GM21526 (cell line): ENCODE measurements at regions not wholly inside any gene's neighbourhood (a gene's known extent, or its start where the extent isn't known, plus 50 kb on each side); places are given as distances from the start of the nearest gene placed in this dataset.
"Not testable (repeated sequence)": the region's sequence is repeated elsewhere in the genome, so short reads cannot be mapped to it uniquely, and the experiment has no call there.

ENCODE experiments used
- ATAC-seq: cut with Tn5 transposase; IDR thresholded peaks from one replicate; pipeline ENCODE4 v1.9.1; 2021; ENCODE audit warnings: moderate library complexity; ENCODE audit not compliant: unreplicated experiment, low FRiP score

- no peak for ATAC-seq
These were observed 377.0 kb downstream of the IPMK start for GRCh38 chr10:57890691-57891090.

- ATAC-seq = not testable (repeated sequence)
These were observed 382.1 kb downstream of the IPMK start for GRCh38 chr10:57885618-57885968.

- ATAC-seq = no peak
These were observed 382.6 kb downstream of the IPMK start for GRCh38 chr10:57884965-57885617.

DNA sequence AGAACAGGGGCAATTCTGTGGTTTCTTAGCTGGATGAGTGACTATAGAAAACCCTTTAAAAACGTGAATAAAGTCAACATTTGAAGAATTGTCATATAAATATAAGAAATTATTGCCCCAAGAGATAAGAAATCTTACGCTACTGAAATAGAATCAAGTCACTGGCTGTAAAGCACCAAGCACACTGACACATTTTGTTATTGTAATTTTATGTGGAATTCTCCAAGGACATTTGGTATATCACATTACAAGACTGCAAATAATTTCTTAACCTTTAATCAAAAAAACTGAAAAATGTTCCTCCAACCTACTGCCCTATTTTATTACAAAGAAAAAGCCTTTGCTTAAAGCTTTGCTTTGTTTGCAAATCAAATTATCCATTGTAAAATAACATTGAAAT lies 383.3 kb downstream of the IPMK start:
- ATAC-seq = no peak

GRCh38 chr10:57880446-57881227 lies 387.1 kb downstream of the IPMK start:
- no peak for ATAC-seq

DNA sequence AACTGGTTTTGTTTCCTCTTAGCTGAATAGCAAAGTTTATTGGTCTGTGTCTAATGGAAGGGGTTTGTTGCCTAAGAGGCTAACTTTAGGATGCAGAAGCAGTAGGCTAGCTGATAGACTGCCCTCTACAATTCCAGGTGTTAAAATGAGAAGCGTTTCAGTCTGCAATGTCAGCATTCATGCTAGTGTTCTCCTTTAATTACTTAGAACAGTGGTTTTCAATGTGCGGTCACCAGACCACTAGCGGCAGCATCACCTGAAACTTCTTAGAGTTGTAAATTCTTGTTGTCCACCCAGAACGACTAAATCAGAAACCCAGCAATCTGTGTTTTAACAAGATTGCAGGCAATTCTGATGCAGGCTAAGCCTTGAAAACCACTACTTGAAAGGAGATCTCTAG lies 392.9 kb downstream of the IPMK start:
- ATAC-seq = no peak

DNA sequence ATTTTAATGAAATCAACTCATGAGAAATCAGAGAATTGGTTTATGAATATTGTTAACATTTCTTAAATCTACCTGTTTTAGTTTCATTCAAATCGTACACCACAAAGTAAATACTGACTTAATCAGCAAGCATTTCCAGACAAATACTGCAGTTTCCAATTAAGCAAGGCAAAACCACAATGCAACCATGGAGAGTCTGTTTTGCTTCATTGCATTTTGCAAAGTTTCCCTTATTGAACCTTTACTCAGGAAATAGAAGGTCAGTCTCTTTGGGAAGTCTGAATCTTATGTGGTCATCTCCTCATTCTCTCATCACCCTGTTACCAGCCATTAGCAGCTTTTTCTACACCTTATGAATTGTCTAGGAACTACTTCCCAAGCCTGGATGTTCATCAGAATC lies 400.5 kb downstream of the IPMK start:
- no peak for ATAC-seq

DNA sequence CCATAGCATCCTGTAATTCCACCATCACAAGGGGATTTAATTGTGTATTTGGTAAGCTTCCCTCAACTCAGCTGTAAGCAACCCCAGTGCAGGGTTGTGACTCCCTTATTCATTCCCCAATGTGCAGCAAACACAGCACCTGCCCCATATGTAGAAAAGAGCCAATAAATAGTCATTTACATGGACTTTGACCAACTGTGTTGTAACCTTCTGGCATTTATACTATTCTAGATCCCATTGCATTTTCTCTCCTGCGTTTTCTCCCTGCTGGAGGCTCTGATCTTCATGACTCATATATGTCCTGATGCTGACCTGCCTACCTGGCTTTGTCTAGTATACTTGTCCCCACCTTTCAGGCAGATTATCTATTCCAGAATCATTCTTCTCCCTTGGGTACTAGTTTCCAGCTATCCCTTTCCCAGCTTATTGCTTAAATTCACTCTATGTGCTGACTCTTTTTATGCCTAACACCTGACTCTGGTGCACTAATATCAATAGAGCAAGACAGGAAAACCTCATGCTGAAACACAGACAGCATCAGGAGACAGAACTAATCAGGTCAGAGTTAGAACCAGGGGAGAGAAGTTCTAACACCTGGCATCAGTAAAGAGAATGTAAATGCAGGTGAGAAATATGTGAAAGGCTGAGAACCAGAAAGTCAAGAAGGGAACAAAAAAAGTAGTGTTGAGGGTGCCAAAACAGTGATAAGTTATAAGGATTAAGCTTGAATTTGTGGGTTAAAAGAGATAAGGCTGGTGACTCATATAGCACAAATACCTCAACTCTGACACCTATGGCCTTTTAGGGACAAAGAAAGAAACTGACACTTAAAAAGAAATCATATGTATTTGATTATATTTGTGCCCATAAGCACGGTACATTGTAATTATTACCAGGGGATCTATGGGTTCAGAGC lies 402.7 kb downstream of the IPMK start:
- ATAC-seq = no peak

DNA sequence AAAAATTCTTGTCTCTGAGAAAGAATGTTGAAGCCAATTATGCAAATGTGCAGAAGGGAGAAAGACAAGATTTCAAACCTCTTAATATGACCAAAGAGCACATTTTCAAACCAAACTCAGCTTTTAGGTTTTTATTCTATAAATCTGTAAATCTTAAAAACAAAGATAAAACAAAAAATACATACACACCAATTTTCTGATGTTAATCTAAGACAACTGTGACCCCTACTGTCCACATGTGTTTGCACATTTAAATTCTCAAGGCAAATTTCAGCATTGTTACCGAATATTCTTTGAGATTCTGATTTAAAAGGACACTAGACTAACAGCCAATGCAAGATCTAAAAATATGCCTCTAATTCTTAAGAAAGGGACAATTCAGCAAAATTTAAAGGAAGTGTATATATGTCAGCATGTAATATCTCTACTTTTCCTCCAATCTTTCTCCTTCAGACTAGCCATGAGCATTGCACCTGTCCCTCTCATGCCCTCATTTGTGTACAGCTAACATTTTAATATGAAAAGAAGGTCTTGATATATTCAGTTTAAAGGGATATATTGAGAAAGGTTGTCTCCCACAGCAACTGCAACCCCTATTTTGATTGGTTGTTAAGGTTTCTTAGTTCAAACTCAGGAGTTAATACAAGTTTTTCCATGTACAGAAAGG lies 417.9 kb downstream of the IPMK start:
- no peak for ATAC-seq

DNA sequence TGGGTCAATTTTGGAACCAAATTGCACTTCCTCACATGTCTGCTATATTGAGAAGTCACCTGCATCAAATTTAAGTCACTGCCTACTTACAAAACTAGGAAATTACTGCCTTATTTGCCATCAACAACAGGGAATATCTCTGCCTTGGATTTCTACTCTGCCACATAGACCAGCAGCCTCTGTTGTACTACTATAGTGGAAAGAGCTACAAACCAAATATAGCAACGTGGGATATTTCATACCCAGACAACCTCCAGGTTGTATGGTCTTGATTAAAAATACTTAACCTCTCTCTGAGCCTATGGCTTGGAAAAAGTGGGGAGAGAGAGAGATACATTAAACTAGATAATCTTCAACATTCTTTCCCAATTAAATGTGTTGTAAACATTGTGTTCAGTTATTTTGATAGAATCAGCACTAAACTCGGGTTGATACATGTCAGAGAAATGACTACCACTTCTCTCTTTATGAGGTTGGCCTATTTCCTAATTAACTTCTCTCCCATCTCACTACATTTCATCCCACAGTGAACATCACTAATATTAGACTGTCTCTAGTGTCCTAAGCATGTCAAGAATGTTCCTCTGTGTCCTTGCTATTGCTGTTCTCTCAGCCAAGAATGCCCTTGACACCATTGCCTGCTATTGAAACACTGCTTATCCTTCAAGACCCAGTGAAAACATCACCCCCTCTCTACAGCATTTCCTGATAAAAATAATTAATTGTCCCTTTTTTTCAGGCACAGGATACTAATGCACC lies 421.2 kb downstream of the IPMK start:
- ATAC-seq = no peak

GRCh38 chr10:57844387-57844998 lies 423.2 kb downstream of the IPMK start:
- ATAC-seq = no peak

- no peak for ATAC-seq
These were observed 436.7 kb downstream of the IPMK start for GRCh38 chr10:57830877-57831560.

DNA sequence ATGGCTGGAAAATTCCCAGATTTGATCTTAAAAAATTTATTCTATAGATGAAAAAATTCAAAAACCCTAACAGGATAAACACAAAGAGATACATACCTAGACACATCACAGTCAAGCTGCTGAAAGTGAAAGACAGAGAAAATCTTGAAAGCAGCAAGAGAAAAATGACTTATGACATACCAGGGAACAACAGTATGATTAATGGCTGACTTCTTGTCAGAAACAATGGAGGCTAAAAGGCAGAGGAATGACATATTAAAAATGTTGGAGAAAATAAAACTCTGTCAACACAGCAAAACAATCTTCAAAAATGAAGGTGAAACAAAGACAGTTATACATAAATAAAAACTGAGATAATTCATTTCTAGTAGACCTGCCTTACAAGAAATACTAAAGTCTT lies 442.7 kb downstream of the IPMK start:
- ATAC-seq = no peak

DNA sequence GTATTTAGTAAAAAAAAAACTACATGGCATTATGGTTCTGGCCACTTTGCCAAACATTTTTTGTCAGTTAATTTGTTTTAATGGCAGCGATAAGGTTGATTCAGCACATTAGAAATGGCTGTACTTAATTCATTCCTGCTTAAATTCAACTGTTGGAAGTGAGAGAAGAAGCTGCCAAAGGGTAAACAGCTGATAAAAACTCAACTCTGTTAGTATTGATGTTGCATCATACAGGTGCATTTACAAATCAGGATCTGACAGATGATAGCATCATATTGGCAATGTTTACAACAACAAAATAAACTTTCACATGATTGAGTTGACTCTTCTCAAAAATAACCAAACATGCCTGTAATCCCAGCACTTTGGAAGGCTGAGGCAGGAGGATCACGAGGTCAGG lies 444.3 kb downstream of the IPMK start:
- no peak for ATAC-seq

GRCh38 chr10:57822965-57823364 lies 444.7 kb downstream of the IPMK start:
- ATAC-seq = no peak

DNA sequence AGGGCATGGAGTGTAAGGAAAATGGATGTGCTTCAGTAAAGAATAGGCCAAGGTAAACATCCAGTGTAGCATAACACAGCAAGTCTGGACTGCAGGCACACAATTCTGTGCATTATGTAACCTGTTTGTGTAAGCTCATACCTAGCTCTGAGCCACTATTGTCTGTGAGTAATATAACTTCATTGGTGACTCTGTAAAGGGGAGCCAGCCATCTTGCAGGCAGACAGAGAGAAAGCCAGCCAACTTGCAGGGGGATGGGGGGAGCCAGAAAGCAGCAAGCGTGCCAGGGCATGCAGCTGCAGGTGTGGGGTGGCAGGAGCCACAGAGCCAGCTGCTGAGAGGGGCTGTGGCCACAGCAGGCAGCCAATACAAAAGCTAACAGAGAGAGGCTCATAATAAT lies 449.2 kb downstream of the IPMK start:
- ATAC-seq = no peak

- no peak for ATAC-seq
These were observed 450.0 kb downstream of the IPMK start for GRCh38 chr10:57817741-57818140.

- no peak for ATAC-seq
These were observed 451.7 kb downstream of the IPMK start for GRCh38 chr10:57815949-57816348.

- no peak for ATAC-seq
These were observed 457.7 kb downstream of the IPMK start for GRCh38 chr10:57809961-57810360.
